ENCODE measurements at regions not wholly inside any gene's neighbourhood (a gene's known extent, or its start where the extent isn't known, plus 50 kb on each side); places are given as distances from the start of the nearest gene placed in this dataset.

GRCh38 chr7:17234030-17234397, 64.4 kb upstream of the AHR start:
- no peak for DNase-seq (ENCODE audit: low read depth in 2 of 2)

GRCh38 chr7:17234398-17235031, 63.9 kb upstream of the AHR start:
- peak; percentile 62 to 63 for DNase-seq (ENCODE audit: low read depth in 2 of 2)

GRCh38 chr7:17236171-17236570, 62.3 kb upstream of the AHR start:
- DNase-seq (ENCODE audit: low read depth in 2 of 2), result no peak

- DNase-seq (ENCODE audit: low read depth in 2 of 2), result no peak
These were observed 61.8 kb upstream of the AHR start for GRCh38 chr7:17236603-17237002.

GRCh38 chr7:17239046-17239445, 59.4 kb upstream of the AHR start:
- no peak for DNase-seq (ENCODE audit: low read depth in 2 of 2)

- DNase-seq (ENCODE audit: low read depth in 2 of 2), result peak; percentile 17 to 20
These were observed 58.5 kb upstream of the AHR start for GRCh38 chr7:17239683-17240521.

GRCh38 chr7:17242504-17242903, 55.9 kb upstream of the AHR start:
- DNase-seq (ENCODE audit: low read depth in 2 of 2), result no peak

- DNase-seq (ENCODE audit: low read depth in 2 of 2), result no peak
These were observed 53.7 kb upstream of the AHR start for GRCh38 chr7:17244786-17245185.

- DNase-seq (ENCODE audit: low read depth in 2 of 2), result no peak
These were observed 51.1 kb upstream of the AHR start for GRCh38 chr7:17247357-17247756.

- no peak for DNase-seq (ENCODE audit: low read depth in 2 of 2)
These were observed 49.9 kb upstream of the AHR start for GRCh38 chr7:17248527-17248926.

All from fibroblast of skin of left biceps (primary cell).